DOHH2 (cell line): ENCODE measurements at regions not wholly inside any gene's neighbourhood (a gene's known extent, or its start where the extent isn't known, plus 50 kb on each side); places are given as distances from the start of the nearest gene placed in this dataset.
"Not testable (repeated sequence)": the region's sequence is repeated elsewhere in the genome, so short reads cannot be mapped to it uniquely, and the experiment has no call there.

ENCODE experiments used
- EZH2phosphoT487 ChIP-seq: fragments of 200-600 bp; sonication (generic); IDR thresholded peaks from 2 replicates; pipeline ENCODE4 v1.6.1; 2017; ENCODE audit warnings: borderline replicate concordance, mild to moderate bottlenecking, antibody characterized with exemption, low read length, moderate library complexity, mixed read lengths
- TF ChIP-seq, protein P1 (sequence below): fragments of 200-600 bp; sonication (generic); IDR thresholded peaks from one replicate; pipeline ENCODE4 v1.5.1; 2014; ENCODE audit warnings: antibody characterized with exemption, mild to moderate bottlenecking, low read depth, low read length; ENCODE audit not compliant: poor library complexity, severe bottlenecking

- TF ChIP-seq, protein P1, sequence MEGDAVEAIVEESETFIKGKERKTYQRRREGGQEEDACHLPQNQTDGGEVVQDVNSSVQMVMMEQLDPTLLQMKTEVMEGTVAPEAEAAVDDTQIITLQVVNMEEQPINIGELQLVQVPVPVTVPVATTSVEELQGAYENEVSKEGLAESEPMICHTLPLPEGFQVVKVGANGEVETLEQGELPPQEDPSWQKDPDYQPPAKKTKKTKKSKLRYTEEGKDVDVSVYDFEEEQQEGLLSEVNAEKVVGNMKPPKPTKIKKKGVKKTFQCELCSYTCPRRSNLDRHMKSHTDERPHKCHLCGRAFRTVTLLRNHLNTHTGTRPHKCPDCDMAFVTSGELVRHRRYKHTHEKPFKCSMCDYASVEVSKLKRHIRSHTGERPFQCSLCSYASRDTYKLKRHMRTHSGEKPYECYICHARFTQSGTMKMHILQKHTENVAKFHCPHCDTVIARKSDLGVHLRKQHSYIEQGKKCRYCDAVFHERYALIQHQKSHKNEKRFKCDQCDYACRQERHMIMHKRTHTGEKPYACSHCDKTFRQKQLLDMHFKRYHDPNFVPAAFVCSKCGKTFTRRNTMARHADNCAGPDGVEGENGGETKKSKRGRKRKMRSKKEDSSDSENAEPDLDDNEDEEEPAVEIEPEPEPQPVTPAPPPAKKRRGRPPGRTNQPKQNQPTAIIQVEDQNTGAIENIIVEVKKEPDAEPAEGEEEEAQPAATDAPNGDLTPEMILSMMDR = not testable (repeated sequence)
- TF ChIP-seq EZH2phosphoT487 = not testable (repeated sequence)
Observed at GRCh38 chr4:3896871-3897578, 130.8 kb downstream of the ADRA2C start.
